GM19328 (cell line): ENCODE measurements at regions not wholly inside any gene's neighbourhood (a gene's known extent, or its start where the extent isn't known, plus 50 kb on each side); places are given as distances from the start of the nearest gene placed in this dataset.

Experiments
- ATAC-seq: cut with Tn5 transposase; IDR thresholded peaks from one replicate; pipeline ENCODE4 v1.9.1; 2021; ENCODE audit warnings: mild to moderate bottlenecking, moderate library complexity; ENCODE audit not compliant: unreplicated experiment

- ATAC-seq = no peak
Observed at GRCh38 chr12:92504594-92504981, 198.2 kb upstream of the PLEKHG7 start.

- ATAC-seq = no peak
Observed at GRCh38 chr12:92503971-92504593, 198.7 kb upstream of the PLEKHG7 start.

GRCh38 chr12:92503029-92503931 lies 199.5 kb upstream of the PLEKHG7 start:
- ATAC-seq = peak; percentile 49

- peak; percentile 37 for ATAC-seq
Observed at GRCh38 chr12:92502417-92503028, 200.3 kb upstream of the PLEKHG7 start.

- ATAC-seq = peak; percentile 51
Observed at GRCh38 chr12:92496790-92497189, 206.0 kb upstream of the PLEKHG7 start.

GRCh38 chr12:92495108-92495507 lies 207.7 kb upstream of the PLEKHG7 start:
- ATAC-seq = no peak

GRCh38 chr12:92493816-92494215 lies 209.0 kb upstream of the PLEKHG7 start:
- peak; percentile 60 for ATAC-seq

GRCh38 chr12:92492995-92493394 lies 209.8 kb upstream of the PLEKHG7 start:
- ATAC-seq = no peak

- ATAC-seq = no peak
Observed at GRCh38 chr12:92492291-92492690, 210.5 kb upstream of the PLEKHG7 start.

GRCh38 chr12:92489781-92490180 lies 213.0 kb upstream of the PLEKHG7 start:
- no peak for ATAC-seq

GRCh38 chr12:92488735-92489134 lies 214.1 kb upstream of the PLEKHG7 start:
- ATAC-seq = no peak

GRCh38 chr12:92487138-92487485 lies 215.7 kb upstream of the PLEKHG7 start:
- no peak for ATAC-seq

- peak; percentile 43 for ATAC-seq
Observed at GRCh38 chr12:92486443-92487137, 216.2 kb upstream of the PLEKHG7 start.

GRCh38 chr12:92485351-92486348 lies 217.1 kb upstream of the PLEKHG7 start:
- no peak for ATAC-seq

GRCh38 chr12:92482599-92482998 lies 220.2 kb upstream of the PLEKHG7 start:
- no peak for ATAC-seq

- ATAC-seq = no peak
Observed at GRCh38 chr12:92481066-92481465, 221.7 kb upstream of the PLEKHG7 start.

- no peak for ATAC-seq
Observed at GRCh38 chr12:92478692-92479091, 224.1 kb upstream of the PLEKHG7 start.

GRCh38 chr12:92476844-92477243 lies 225.9 kb upstream of the PLEKHG7 start:
- ATAC-seq = no peak

GRCh38 chr12:92473564-92473963 lies 229.2 kb upstream of the PLEKHG7 start:
- ATAC-seq = no peak

- ATAC-seq = no peak
Observed at GRCh38 chr12:92472201-92472600, 230.6 kb upstream of the PLEKHG7 start.
